Superior temporal gyrus (tissue), 1 donor: ENCODE measurements at regions not wholly inside any gene's neighbourhood (a gene's known extent, or its start where the extent isn't known, plus 50 kb on each side); places are given as distances from the start of the nearest gene placed in this dataset.

ENCODE experiments used
- DNase-seq: peaks from one replicate; pipeline ENCODE4 v3.0.0-alpha.2; 2016; ENCODE audit errors: extremely low spot score

GRCh38 chr2:240358080-240358479 is 77.4 kb upstream of the GPC1 start:
- no peak for DNase-seq

- DNase-seq = no peak
Observed at GRCh38 chr2:240358821-240359397, 76.6 kb upstream of the GPC1 start.

- DNase-seq = no peak
Observed at GRCh38 chr2:240359695-240360094, 75.8 kb upstream of the GPC1 start.

GRCh38 chr2:240360645-240361475 is 74.6 kb upstream of the GPC1 start:
- no peak for DNase-seq

- no peak for DNase-seq
Observed at GRCh38 chr2:240362216-240362755, 73.2 kb upstream of the GPC1 start.

- DNase-seq = no peak
Observed at GRCh38 chr2:240362826-240363745, 72.4 kb upstream of the GPC1 start.

- no peak for DNase-seq
Observed at GRCh38 chr2:240363746-240364581, 71.5 kb upstream of the GPC1 start.

- no peak for DNase-seq
Observed at GRCh38 chr2:240364582-240364960, 70.9 kb upstream of the GPC1 start.

- DNase-seq = no peak
Observed at GRCh38 chr2:240364961-240365775, 70.3 kb upstream of the GPC1 start.

GRCh38 chr2:240365971-240366471 is 69.4 kb upstream of the GPC1 start:
- no peak for DNase-seq

- no peak for DNase-seq
Observed at GRCh38 chr2:240366901-240367300, 68.6 kb upstream of the GPC1 start.

GRCh38 chr2:240367721-240368120 is 67.7 kb upstream of the GPC1 start:
- DNase-seq = no peak

GRCh38 chr2:240368781-240369331 is 66.6 kb upstream of the GPC1 start:
- no peak for DNase-seq

GRCh38 chr2:240369335-240369734 is 66.1 kb upstream of the GPC1 start:
- no peak for DNase-seq

- DNase-seq = peak; percentile 32
Observed at GRCh38 chr2:240369801-240370585, 65.5 kb upstream of the GPC1 start.

- no peak for DNase-seq
Observed at GRCh38 chr2:240371129-240372000, 64.1 kb upstream of the GPC1 start.

GRCh38 chr2:240372101-240372500 is 63.4 kb upstream of the GPC1 start:
- no peak for DNase-seq

GRCh38 chr2:240373289-240373885 is 62.1 kb upstream of the GPC1 start:
- DNase-seq = no peak
